Testis (tissue), 2 donors: ENCODE measurements at regions not wholly inside any gene's neighbourhood (a gene's known extent, or its start where the extent isn't known, plus 50 kb on each side); places are given as distances from the start of the nearest gene placed in this dataset.

Source experiments
- CTCF ChIP-seq, 3 experiments: fragments of 450-650 bp in 2 of 3; fragments of 200-600 bp in 1 of 3; sonication (generic) in 1 of 3; IDR thresholded peaks; one replicate each; pipeline ENCODE4 v1.5.1; 2016 to 2019; ENCODE audit warnings: antibody characterized with exemption in 3 of 3, mild to moderate bottlenecking in 2 of 3, moderate library complexity in 1 of 3
- POLR2A ChIP-seq: fragments of 450-650 bp; IDR thresholded peaks from one replicate; pipeline ENCODE4 v1.6.1; 2017; ENCODE audit warnings: antibody characterized with exemption, mild to moderate bottlenecking, moderate library complexity

GRCh38 chr11:31996159-31996881 is 94.6 kb upstream of the RCN1 start:
- TF ChIP-seq CTCF (IDR thresholded peaks at IDR 0.05) (no peak), POLR2A (no peak)
